NB4 (cell line): ENCODE measurements at regions not wholly inside any gene's neighbourhood (a gene's known extent, or its start where the extent isn't known, plus 50 kb on each side); places are given as distances from the start of the nearest gene placed in this dataset.
A peak's percentile ranks its signal among the peaks of the same experiment; 100 is the strongest.

Source experiments
- DNase-seq: peaks from one replicate; pipeline ENCODE4 v3.0.0; 2010; ENCODE audit warnings: low read depth
- H3K4me3 ChIP-seq: one replicate; pipeline ENCODE4 v1.5.1; 2011; ENCODE audit warnings: mild to moderate bottlenecking, low read depth, low read length, moderate library complexity
- CTCF ChIP-seq: IDR thresholded peaks from one replicate; pipeline ENCODE4 v1.5.1; 2012; ENCODE audit warnings: low read depth, low read length
- MAX ChIP-seq: IDR thresholded peaks from 2 replicates; pipeline ENCODE4 v1.6.1; 2011; ENCODE audit warnings: low read depth, low read length
- MYC ChIP-seq: IDR thresholded peaks from 2 replicates; pipeline ENCODE4 v1.6.1; 2011; ENCODE audit warnings: low read depth, low read length
- POLR2A ChIP-seq: IDR thresholded peaks from 2 replicates; pipeline ENCODE4 v1.6.1; 2011; ENCODE audit warnings: mild to moderate bottlenecking; ENCODE audit not compliant: insufficient read length; ENCODE audit errors: extremely low read depth

DNA sequence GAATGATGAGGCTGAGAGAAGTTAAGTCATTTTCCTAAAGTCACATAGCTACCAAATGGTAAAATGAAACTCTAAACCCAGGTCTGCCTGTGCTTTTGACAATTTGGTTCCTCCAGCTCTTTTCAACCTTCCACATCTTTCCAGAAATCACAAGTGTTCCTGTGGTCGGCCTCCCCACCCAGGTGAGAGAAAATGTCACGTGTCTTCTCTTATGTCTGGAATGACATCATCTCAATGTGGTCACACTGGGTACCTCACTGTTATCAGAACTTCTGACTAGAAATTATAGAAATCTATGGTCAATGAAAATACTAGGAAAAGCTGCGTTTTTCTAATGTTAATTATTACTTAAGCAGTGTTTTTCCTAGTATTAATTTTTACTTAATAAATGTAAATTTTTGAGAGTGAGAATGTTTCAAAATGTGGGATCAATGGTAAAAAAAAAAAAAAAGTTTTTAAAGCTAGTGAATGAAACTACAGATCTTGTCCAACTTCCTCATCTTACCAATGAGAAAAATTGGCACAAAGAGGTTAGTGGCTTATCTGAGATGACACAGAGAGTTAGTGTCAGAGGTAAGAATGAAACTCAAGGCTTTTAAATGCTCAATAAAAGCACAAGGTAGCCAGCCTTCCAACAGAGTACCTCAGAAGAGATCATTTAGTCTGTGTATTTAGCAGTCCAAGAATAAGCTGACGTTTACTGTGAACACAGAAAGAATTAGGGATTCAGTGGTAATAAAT is 228.7 kb upstream of the NR4A3 start:
- DNase-seq = peak; percentile 4
- TF ChIP-seq MAX (no peak), POLR2A (no peak), CTCF (no peak), MYC (no peak)

DNA sequence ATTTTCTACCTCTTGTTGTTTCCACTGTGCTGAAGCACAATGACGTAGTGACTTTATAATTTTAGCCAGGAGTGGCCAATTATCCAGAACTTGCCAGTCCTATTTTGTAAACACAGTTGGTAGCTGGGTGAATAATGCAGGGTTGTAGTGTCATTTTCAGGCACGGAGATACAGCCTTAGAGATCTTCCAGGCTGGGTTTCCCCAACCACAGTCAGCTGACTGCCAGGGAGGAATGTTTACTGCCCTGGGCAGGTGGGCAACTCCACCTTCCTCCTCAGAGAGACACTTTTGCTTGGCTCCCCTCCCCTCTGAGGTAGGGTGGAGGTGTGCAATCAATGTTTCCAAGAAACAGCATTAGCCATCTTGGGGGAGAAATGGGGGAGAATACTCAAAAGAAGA is 228.1 kb upstream of the NR4A3 start:
- H3K4me3 ChIP-seq = no peak overlapping the region
- no peak for TF ChIP-seq MYC
- no peak for TF ChIP-seq POLR2A
- TF ChIP-seq MAX = no peak
- TF ChIP-seq CTCF = no peak
- DNase-seq = no peak

More for the DNA sequence above, 228.7 kb upstream of the NR4A3 start:
- H3K4me3 ChIP-seq = no peak overlapping the region

DNA sequence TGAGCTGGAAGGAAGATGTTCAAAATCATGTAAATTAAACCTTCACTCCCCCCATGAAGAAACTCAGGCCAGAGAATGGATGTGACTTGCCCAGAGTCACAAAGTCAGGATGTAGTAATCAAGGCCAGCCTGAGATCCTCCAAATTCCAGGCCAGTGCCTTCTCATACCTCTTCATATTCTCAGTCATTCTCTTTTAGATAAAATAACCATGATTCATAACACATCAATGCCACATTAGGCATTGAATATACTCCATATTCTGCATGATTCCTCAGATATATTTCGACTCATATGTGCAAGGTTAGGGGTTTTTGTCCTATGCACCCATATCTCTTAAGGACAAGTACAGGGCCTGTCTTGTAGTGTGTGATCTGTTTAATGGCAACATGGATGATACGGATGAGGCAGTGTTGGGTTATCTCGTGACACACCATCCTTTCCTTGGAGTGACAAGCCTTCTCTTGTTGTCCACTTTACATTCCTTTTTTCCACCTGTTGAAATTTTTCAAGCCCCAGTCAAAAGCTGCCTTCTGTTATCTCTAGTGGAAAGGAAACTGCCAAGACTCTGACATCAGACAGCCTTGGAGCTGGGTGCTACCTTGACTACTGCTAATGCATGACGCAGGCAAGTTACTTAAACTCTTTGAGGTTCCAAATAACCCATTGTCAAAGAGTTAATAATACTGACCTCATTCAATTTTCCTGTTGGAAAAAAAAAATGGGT is 227.5 kb upstream of the NR4A3 start:
- H3K4me3 ChIP-seq = no peak overlapping the region
- no peak for DNase-seq
- TF ChIP-seq POLR2A (no peak), MAX (no peak), CTCF (no peak), MYC (no peak)

DNA sequence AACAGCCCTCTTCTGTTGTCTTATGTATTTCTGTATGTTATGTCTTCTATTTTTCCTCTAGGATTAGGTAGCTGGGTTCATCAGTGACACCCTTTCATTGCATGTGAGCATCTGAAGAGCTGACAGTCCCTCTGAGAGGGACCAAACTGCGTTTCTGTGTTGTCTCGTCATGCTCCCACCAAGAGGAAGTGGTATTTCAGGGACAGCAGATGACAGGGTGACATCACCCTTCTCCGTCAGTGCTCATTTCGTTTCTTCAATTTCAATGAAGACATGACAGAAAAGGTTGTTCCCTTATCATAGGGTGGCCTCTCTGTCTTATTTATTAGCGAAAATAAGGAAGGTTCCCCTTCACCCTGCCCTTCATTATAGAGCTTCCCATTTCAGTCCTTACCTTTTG is 225.9 kb upstream of the NR4A3 start:
- TF ChIP-seq MAX (0 out of 2 replicates have a peak, but pooled peaks have one; percentile 29), MYC (no peak)
- DNase-seq = peak; percentile 54
- no peak overlapping the region for H3K4me3 ChIP-seq

DNA sequence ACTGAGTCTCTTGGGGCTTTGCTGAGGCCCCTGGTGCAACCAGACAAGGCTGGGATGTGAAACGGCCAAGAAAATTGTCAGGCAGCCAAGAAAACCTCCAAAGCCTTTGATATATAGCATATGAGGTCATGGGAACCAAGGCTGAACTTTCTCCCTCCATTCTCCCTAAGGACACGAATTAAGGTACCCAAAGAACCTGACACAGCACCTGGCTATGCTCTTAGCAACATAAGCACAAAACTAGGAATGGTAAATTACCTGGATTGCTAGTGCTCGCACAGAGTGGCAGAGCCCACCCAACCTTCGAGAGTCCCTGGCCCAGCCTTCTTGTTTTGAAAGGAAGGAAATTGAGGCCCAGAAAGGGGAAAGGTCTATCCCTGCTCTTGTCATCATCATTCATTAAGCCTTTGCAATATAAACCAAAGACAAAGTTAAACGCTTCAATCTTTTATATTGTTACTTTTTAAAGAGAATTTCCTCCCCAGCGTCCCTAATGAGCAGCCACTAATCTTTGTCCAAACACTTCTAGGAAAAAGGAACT is 220.0 kb upstream of the NR4A3 start:
- TF ChIP-seq CTCF = no peak
- no peak for TF ChIP-seq MAX
- no peak overlapping the region for H3K4me3 ChIP-seq
- DNase-seq = no peak

- no peak for DNase-seq
- TF ChIP-seq MAX (no peak), MYC (no peak), CTCF (no peak), POLR2A (no peak)
Measured at GRCh38 chr9:99602854-99603253, 218.8 kb upstream of the NR4A3 start.

More at GRCh38 chr9:99602854-99603253, 218.8 kb upstream of the NR4A3 start:
- H3K4me3 ChIP-seq = no peak overlapping the region
